WI38 (cell line): ENCODE measurements at regions not wholly inside any gene's neighbourhood (a gene's known extent, or its start where the extent isn't known, plus 50 kb on each side); places are given as distances from the start of the nearest gene placed in this dataset.

Source experiments
- H3K4me3 ChIP-seq: 2 replicates; pipeline ENCODE4 v1.5.1; 2011; ENCODE audit warnings: low read depth, mild to moderate bottlenecking, control low read depth, low read length
- CTCF ChIP-seq: IDR thresholded peaks from 2 replicates; pipeline ENCODE4 v1.5.1; 2012; ENCODE audit warnings: low read depth, mild to moderate bottlenecking, control low read depth, low read length

GRCh38 chr10:33843379-33843778 lies 508.9 kb upstream of the NRP1 start:
- no peak overlapping the region for H3K4me3 ChIP-seq
- no peak for TF ChIP-seq CTCF

DNA sequence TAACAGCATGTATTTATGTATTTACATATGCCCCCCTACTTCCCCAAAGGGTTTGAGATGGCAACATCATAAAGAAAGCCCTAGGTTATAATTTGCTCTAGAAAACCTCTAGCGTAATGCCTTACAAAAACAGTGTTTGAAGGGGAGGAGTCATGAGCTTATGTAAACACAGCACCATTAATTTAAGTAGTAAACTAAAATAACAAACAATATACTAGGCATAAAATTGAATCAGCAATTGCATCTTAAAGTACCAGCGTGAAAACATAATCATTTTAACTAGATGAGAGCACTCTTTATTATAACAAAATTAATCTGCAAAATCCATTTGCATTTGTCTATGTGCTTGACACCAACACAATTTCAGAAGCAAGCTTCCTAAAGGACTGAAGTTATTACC lies 507.2 kb upstream of the NRP1 start:
- no peak for TF ChIP-seq CTCF
- H3K4me3 ChIP-seq = no peak overlapping the region

DNA sequence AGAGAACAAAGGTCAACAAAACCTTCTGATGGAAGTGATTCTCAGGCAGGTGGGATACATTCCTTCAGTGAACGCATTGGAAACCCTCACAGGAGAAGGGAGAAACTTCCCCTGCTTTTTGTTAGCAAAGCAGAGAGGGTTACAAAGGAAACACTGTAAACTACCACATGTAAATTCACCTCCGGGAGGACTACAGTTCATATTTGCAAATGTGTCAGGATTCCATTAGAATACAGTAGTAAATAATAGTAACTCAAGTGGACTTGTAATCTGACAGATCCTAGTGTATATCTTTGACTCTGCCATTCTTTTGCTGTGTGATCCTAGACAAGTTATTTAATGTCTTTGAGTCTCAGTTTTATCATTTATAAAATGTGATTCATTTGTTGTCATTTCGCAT lies 504.3 kb upstream of the NRP1 start:
- TF ChIP-seq CTCF = no peak
- no peak overlapping the region for H3K4me3 ChIP-seq

DNA sequence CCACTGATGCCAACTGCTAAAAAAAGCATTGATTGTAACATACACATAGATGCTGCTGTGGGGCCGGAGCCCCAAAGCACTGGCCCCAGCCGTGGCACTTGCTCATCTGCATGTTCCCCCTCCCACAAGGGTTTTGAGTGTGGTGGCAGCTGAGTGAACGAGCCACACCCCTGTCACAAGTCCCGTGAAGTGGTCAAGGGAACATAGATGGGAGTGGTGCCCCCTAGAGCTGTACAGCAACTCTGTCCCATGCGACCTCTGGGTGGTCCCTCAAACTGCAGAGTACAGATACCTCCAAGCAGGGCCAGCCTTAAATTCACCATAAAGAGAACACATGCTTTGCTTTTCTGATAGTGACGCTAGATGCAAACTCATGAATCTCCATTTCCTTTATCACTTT lies 503.3 kb upstream of the NRP1 start:
- no peak for TF ChIP-seq CTCF
- H3K4me3 ChIP-seq = no peak overlapping the region

- TF ChIP-seq CTCF = no peak
- no peak overlapping the region for H3K4me3 ChIP-seq
These were observed 501.1 kb upstream of the NRP1 start for GRCh38 chr10:33835556-33835955.

- H3K4me3 ChIP-seq = no peak overlapping the region
- TF ChIP-seq CTCF = no peak
These were observed 499.1 kb upstream of the NRP1 start for GRCh38 chr10:33833566-33833965.

DNA sequence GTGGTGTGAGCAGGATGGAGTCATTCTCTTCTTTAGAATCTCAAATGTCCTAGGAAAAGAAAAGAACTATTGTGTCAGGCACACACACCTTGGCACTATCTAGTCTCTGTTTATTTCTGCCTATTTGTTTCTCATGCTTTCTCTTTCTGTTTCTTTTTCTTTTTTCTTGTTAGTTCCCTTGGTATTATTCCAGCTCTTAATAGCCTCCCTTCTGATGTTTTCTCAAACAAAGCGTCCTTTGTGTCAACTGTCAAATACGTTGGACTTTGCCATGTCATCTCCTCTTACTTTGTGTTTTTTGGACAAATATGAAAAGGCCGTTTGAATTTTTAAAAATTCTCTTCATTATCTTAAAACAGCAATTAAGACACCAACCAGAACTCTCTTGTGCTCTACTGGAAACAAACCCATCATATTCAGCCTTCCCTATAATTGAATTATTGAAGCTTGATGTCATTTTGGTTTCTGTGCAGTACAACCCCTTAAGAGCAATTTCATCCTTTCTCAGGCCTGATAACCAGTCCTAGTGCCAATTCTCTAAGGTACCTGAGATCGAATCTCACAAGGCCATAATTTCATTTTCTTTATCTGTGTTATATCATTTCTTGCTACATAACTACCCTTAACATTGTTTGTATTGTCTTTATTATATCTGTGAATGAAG lies 497.8 kb upstream of the NRP1 start:
- H3K4me3 ChIP-seq = no peak overlapping the region
- TF ChIP-seq CTCF = no peak
